Memory B cell (primary cell): ENCODE measurements at regions not wholly inside any gene's neighbourhood (a gene's known extent, or its start where the extent isn't known, plus 50 kb on each side); places are given as distances from the start of the nearest gene placed in this dataset.

Experiments
- ATAC-seq: fragments of 150-1000 bp; cut with Tn5 transposase; 2 replicates; pipeline ENCODE4 v1.10.0; 2021; ENCODE audit warnings: low read depth, mild to moderate bottlenecking, moderate library complexity
- DNase-seq, 2 donors: peaks; one replicate each; pipeline ENCODE4 v3.0.0; 2022; ENCODE audit warnings: low spot score in 2 of 2
- H3K27ac Mint-ChIP-seq: one replicate; pipeline ENCODE4 v1.8.0; 2022; ENCODE audit warnings: mild to moderate bottlenecking, moderate library complexity, mixed read lengths
- H3K27me3 Mint-ChIP-seq: one replicate; pipeline ENCODE4 v1.8.0; 2022; ENCODE audit warnings: mixed read lengths
- H3K36me3 Mint-ChIP-seq: one replicate; pipeline ENCODE4 v1.8.0; 2022; ENCODE audit warnings: mild to moderate bottlenecking, mixed read lengths
- H3K4me1 Mint-ChIP-seq: one replicate; pipeline ENCODE4 v1.8.0; 2022; ENCODE audit warnings: mixed read lengths
- H3K4me3 Mint-ChIP-seq: one replicate; pipeline ENCODE4 v1.8.0; 2022; ENCODE audit warnings: mild to moderate bottlenecking, moderate library complexity, mixed read lengths
- H3K9me3 Mint-ChIP-seq: one replicate; pipeline ENCODE4 v1.8.0; 2022; ENCODE audit warnings: mixed read lengths

GRCh38 chr3:157746391-157746790 lies 243.2 kb upstream of the VEPH1 start:
- no peaks in the 10 kb centered on the region for H3K4me1 Mint-ChIP-seq
- no peak overlapping the region for H3K27ac Mint-ChIP-seq
- no peaks in the 10 kb centered on the region for H3K36me3 Mint-ChIP-seq
- DNase-seq (no peak), ATAC-seq (no peak)
- H3K4me3 Mint-ChIP-seq = no peak overlapping the region
- H3K9me3 Mint-ChIP-seq = peaks cover 7% of the 10 kb centered on the region
- no peaks in the 10 kb centered on the region for H3K27me3 Mint-ChIP-seq

DNA sequence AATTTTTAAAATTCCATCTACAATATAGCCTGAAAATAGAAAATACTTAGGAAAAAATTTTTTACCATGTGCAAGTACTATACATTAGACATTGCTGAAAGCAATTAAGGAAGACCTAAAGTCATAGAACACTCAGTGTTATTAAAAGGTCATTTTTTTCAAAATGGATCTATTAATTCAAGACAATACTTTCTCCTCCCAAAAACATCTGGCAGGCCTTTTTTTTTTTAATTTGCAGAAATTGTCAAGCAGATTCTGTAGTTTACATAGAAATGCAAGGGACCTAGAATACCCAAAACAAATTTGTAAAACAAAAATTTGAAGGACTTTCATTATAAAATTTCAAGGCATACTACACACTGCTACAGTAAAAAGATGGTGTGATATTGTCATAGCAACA lies 238.4 kb upstream of the VEPH1 start:
- DNase-seq = no peak
- Mint-ChIP-seq H3K9me3 (peaks cover 7% of the 10 kb centered on the region), H3K27me3 (no peaks in the 10 kb centered on the region), H3K27ac (no peak overlapping the region), H3K4me1 (no peaks in the 10 kb centered on the region), H3K36me3 (no peaks in the 10 kb centered on the region), H3K4me3 (no peak overlapping the region)
- ATAC-seq = no peak

GRCh38 chr3:157738441-157738840 lies 235.2 kb upstream of the VEPH1 start:
- no peak overlapping the region for H3K4me3 Mint-ChIP-seq
- no peak for ATAC-seq
- no peak overlapping the region for H3K27ac Mint-ChIP-seq
- H3K4me1 Mint-ChIP-seq = no peaks in the 10 kb centered on the region
- H3K36me3 Mint-ChIP-seq = no peaks in the 10 kb centered on the region
- peaks cover 18% of the 10 kb centered on the region for H3K9me3 Mint-ChIP-seq
- DNase-seq = no peak
- no peaks in the 10 kb centered on the region for H3K27me3 Mint-ChIP-seq

DNA sequence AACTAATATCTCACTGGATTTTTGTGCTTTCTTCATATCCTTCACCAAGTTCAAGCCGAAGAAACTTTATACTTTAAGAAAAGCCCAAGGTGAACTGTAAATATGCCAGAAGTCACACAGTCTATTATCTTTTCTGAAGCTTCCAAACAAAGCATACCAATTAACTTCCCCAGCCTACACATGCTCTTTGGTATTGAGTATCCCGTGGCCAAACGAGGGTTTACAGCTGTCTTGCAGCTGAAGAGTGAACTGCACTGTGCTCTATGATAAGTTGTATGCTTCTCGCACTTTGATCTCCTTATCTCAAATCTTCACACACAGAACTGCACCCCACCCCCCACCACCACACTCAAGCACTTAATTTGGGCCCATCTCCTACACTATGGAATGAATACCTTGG lies 215.6 kb upstream of the VEPH1 start:
- ATAC-seq (no peak), DNase-seq (no peak)
- H3K27ac Mint-ChIP-seq = no peak overlapping the region
- peaks cover 3% of the 10 kb centered on the region for H3K9me3 Mint-ChIP-seq
- peaks cover 3% of the 10 kb centered on the region for H3K27me3 Mint-ChIP-seq
- H3K4me3 Mint-ChIP-seq = no peak overlapping the region
- H3K36me3 Mint-ChIP-seq = no peaks in the 10 kb centered on the region
- H3K4me1 Mint-ChIP-seq = no peaks in the 10 kb centered on the region

DNA sequence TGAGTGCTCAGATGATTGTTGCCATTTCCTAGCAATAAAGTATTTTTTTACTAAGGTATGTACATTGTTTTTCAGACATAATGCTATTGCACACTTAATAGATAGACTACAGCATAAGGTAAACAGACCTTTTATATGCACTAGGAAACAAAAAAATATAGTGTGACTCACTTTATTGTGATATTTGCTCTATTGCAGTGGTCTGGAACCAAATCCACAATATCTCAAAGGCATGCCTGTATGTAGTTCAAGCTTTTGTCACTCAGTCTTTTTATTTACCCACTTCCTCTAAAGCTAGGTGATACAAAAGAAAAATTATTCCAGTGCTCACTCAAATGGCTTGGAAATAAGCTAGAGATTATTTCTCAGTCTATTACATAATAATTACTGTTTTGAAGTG lies 209.9 kb upstream of the VEPH1 start:
- no peaks in the 10 kb centered on the region for H3K4me1 Mint-ChIP-seq
- no peak for DNase-seq
- H3K9me3 Mint-ChIP-seq = peaks cover 7% of the 10 kb centered on the region
- no peak overlapping the region for H3K27ac Mint-ChIP-seq
- no peak for ATAC-seq
- peaks cover 2% of the 10 kb centered on the region for H3K27me3 Mint-ChIP-seq
- no peak overlapping the region for H3K4me3 Mint-ChIP-seq
- no peaks in the 10 kb centered on the region for H3K36me3 Mint-ChIP-seq

GRCh38 chr3:157705258-157705657 lies 202.0 kb upstream of the VEPH1 start:
- Mint-ChIP-seq H3K4me1 (no peaks in the 10 kb centered on the region), H3K4me3 (no peak overlapping the region), H3K36me3 (no peaks in the 10 kb centered on the region), H3K9me3 (no peaks in the 10 kb centered on the region), H3K27ac (no peak overlapping the region), H3K27me3 (no peaks in the 10 kb centered on the region)
- DNase-seq (no peak), ATAC-seq (no peak)

GRCh38 chr3:157700405-157700804 lies 197.2 kb upstream of the VEPH1 start:
- Mint-ChIP-seq H3K27me3 (peaks cover 3% of the 10 kb centered on the region), H3K36me3 (no peaks in the 10 kb centered on the region), H3K9me3 (peaks cover 4% of the 10 kb centered on the region), H3K4me1 (no peaks in the 10 kb centered on the region), H3K4me3 (no peak overlapping the region), H3K27ac (no peak overlapping the region)
- DNase-seq (no peak), ATAC-seq (no peak)

DNA sequence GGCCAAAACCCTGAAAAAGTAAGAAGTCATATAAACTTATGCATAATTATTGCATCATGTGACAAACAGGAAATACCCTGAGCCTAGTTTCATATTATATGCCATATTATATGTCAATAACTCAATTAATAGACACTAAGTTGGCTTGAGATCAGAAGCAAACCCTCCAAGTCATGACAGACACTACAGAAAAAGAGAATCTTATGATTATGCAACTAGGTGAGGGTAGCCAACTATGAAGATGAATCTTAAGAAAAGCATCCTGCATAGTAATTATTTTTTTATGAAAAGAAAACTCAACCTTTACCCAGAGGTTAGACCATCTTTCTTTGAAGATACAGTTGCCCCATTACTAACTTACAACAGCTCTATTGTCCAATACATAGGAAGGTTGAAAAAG lies 192.4 kb upstream of the VEPH1 start:
- Mint-ChIP-seq H3K27ac (no peak overlapping the region), H3K4me1 (no peaks in the 10 kb centered on the region), H3K27me3 (peaks cover 3% of the 10 kb centered on the region), H3K9me3 (peaks cover 4% of the 10 kb centered on the region), H3K4me3 (no peak overlapping the region), H3K36me3 (no peaks in the 10 kb centered on the region)
- DNase-seq (no peak), ATAC-seq (no peak)

- Mint-ChIP-seq H3K27ac (no peak overlapping the region), H3K4me1 (no peaks in the 10 kb centered on the region), H3K9me3 (peaks cover 4% of the 10 kb centered on the region), H3K27me3 (peaks cover 3% of the 10 kb centered on the region), H3K36me3 (no peaks in the 10 kb centered on the region), H3K4me3 (no peak overlapping the region)
- ATAC-seq = no peak
- no peak for DNase-seq
Measured at GRCh38 chr3:157695103-157695502, 191.9 kb upstream of the VEPH1 start.

DNA sequence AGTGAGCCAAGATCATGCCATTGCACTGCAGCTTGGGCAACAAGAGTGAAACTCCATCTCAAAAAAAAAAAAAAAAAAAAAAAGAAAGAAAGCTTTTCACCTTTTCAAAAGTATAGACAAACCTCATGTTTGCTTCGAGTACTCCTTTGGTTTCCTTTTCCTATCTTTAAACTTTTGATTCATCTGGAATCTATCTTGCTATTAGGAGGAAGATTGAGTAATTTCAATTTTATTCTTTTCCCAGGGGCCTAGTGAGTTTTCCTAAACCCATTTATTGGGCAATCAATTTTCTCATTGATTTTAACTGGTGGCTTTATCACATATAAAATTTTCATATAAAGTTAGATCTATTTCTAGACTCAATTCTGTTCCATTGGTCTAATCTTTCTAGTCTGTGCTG lies 190.5 kb upstream of the VEPH1 start:
- Mint-ChIP-seq H3K4me1 (no peaks in the 10 kb centered on the region), H3K27ac (no peak overlapping the region), H3K36me3 (no peaks in the 10 kb centered on the region), H3K9me3 (peaks cover 6% of the 10 kb centered on the region), H3K27me3 (peaks cover 3% of the 10 kb centered on the region), H3K4me3 (no peak overlapping the region)
- ATAC-seq = no peak
- no peak for DNase-seq

DNA sequence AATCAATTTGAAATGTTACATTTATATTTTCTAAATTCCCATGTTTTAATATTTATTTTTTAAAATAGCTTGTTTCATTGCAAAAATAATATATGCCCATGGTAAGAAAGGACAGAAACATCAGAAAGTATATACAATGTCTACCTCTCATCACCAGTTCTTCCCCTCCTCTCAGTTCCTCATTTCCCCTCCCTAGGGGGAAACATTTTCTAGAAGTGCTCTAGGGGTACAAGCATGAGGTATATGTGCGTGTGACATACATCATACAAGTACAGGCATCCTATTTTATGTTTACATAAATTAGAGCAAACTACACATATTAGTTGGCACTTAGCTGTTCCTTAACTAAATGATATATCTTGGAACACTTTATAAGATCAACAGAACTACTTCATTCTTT lies 189.3 kb upstream of the VEPH1 start:
- Mint-ChIP-seq H3K27me3 (peaks cover 3% of the 10 kb centered on the region), H3K36me3 (no peaks in the 10 kb centered on the region), H3K9me3 (peaks cover 10% of the 10 kb centered on the region), H3K4me3 (no peak overlapping the region), H3K4me1 (no peaks in the 10 kb centered on the region), H3K27ac (no peak overlapping the region)
- DNase-seq = no peak
- no peak for ATAC-seq

- ATAC-seq = no peak
- Mint-ChIP-seq H3K4me3 (no peak overlapping the region), H3K4me1 (no peaks in the 10 kb centered on the region), H3K9me3 (peaks cover 7% of the 10 kb centered on the region), H3K27me3 (no peaks in the 10 kb centered on the region), H3K27ac (no peak overlapping the region), H3K36me3 (no peaks in the 10 kb centered on the region)
- no peak for DNase-seq
Measured at GRCh38 chr3:157683668-157684067, 180.5 kb upstream of the VEPH1 start.

- DNase-seq (no peak), ATAC-seq (no peak)
- H3K36me3 Mint-ChIP-seq = no peaks in the 10 kb centered on the region
- no peak overlapping the region for H3K27ac Mint-ChIP-seq
- H3K9me3 Mint-ChIP-seq = peaks cover 4% of the 10 kb centered on the region
- no peaks in the 10 kb centered on the region for H3K27me3 Mint-ChIP-seq
- H3K4me1 Mint-ChIP-seq = no peaks in the 10 kb centered on the region
- no peak overlapping the region for H3K4me3 Mint-ChIP-seq
Measured at GRCh38 chr3:157672061-157672460, 168.8 kb upstream of the VEPH1 start.

DNA sequence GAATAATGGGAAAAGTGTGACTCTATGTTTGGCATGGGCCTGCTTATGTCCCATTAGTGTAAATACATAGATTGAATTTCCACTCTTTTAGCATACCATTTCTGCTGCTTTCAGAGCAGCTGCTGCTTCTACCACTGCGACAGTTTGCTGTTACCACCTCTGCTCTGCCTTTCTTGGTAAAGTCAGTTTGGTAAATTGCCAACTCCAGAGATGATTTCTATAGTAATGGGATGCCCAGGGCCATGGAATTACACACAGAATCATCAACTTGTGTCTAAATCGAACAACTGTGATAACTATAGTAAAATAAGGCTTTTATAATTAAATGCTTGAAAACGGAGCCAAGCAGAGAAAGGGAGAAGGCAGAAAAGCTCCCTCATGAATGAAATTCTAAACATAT lies 168.4 kb upstream of the VEPH1 start:
- no peaks in the 10 kb centered on the region for H3K4me1 Mint-ChIP-seq
- H3K9me3 Mint-ChIP-seq = peaks cover 4% of the 10 kb centered on the region
- DNase-seq (no peak), ATAC-seq (no peak)
- no peaks in the 10 kb centered on the region for H3K27me3 Mint-ChIP-seq
- no peaks in the 10 kb centered on the region for H3K36me3 Mint-ChIP-seq
- H3K27ac Mint-ChIP-seq = no peak overlapping the region
- H3K4me3 Mint-ChIP-seq = no peak overlapping the region

DNA sequence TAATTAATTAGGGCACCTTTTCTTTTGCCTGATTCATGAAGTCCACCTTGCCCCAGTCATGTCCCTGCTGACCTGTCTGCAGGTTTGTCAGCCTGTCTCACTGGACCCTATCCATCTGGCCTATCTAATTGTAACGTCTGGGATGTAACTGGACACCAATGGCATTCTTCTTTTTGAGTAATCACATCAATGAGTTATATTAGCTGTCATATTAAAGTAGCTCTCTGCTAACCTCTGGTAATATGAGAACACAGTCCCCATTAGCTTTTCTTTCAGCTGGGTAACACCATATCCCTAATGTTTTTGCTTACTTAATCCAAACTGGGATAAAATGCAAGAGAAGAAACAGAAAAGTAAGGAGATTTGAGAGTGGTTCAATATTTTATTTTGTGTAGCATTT lies 166.2 kb upstream of the VEPH1 start:
- H3K4me1 Mint-ChIP-seq = no peaks in the 10 kb centered on the region
- no peak for ATAC-seq
- DNase-seq = no peak

GRCh38 chr3:157667493-157667892 lies 164.3 kb upstream of the VEPH1 start:
- Mint-ChIP-seq H3K27me3 (no peaks in the 10 kb centered on the region), H3K4me3 (no peak overlapping the region), H3K27ac (no peak overlapping the region), H3K4me1 (no peaks in the 10 kb centered on the region), H3K9me3 (peaks cover 2% of the 10 kb centered on the region), H3K36me3 (no peaks in the 10 kb centered on the region)
- DNase-seq (no peak), ATAC-seq (no peak)

More for the DNA sequence above, 166.2 kb upstream of the VEPH1 start:
- Mint-ChIP-seq H3K9me3 (peaks cover 4% of the 10 kb centered on the region), H3K27me3 (no peaks in the 10 kb centered on the region), H3K36me3 (no peaks in the 10 kb centered on the region), H3K27ac (no peak overlapping the region), H3K4me3 (no peak overlapping the region)
